GM23338 (cell line): ENCODE measurements at regions not wholly inside any gene's neighbourhood (a gene's known extent, or its start where the extent isn't known, plus 50 kb on each side); places are given as distances from the start of the nearest gene placed in this dataset.

ENCODE experiments used
- EZH2 ChIP-seq: fragments of 200-600 bp; sonication (generic); IDR thresholded peaks from one replicate; pipeline ENCODE4 v1.8.0; 2017; ENCODE audit warnings: antibody characterized with exemption, mild to moderate bottlenecking, low read depth; ENCODE audit not compliant: unreplicated experiment
- NANOG ChIP-seq: IDR thresholded peaks from 2 replicates; pipeline ENCODE4 v1.6.1; 2016; ENCODE audit warnings: antibody characterized with exemption, borderline replicate concordance
- POLR2AphosphoS5 ChIP-seq: IDR thresholded peaks from 2 replicates; pipeline ENCODE4 v1.6.1; 2016; ENCODE audit warnings: antibody characterized with exemption, low read depth
- TF ChIP-seq, protein P1 (sequence below), 2 experiments: fragments of 200-600 bp in 1 of 2; sonication (generic) in 1 of 2; conservative IDR thresholded peaks; 2 replicates each; pipeline versions ENCODE4 v1.5.1 to v1.6.1; 2016 to 2017; ENCODE audit warnings: antibody characterized with exemption in 2 of 2, low read depth in 2 of 2, mild to moderate bottlenecking in 2 of 2, moderate library complexity in 1 of 2

- TF ChIP-seq NANOG (no peak), POLR2AphosphoS5 (no peak), EZH2 (no peak)
- TF ChIP-seq, protein P1, sequence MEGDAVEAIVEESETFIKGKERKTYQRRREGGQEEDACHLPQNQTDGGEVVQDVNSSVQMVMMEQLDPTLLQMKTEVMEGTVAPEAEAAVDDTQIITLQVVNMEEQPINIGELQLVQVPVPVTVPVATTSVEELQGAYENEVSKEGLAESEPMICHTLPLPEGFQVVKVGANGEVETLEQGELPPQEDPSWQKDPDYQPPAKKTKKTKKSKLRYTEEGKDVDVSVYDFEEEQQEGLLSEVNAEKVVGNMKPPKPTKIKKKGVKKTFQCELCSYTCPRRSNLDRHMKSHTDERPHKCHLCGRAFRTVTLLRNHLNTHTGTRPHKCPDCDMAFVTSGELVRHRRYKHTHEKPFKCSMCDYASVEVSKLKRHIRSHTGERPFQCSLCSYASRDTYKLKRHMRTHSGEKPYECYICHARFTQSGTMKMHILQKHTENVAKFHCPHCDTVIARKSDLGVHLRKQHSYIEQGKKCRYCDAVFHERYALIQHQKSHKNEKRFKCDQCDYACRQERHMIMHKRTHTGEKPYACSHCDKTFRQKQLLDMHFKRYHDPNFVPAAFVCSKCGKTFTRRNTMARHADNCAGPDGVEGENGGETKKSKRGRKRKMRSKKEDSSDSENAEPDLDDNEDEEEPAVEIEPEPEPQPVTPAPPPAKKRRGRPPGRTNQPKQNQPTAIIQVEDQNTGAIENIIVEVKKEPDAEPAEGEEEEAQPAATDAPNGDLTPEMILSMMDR (conservative IDR thresholded peaks at IDR 0.05; ENCODE audit: low read depth in 2 of 2): no peak
Measured at GRCh38 chr2:220002699-220003098, 375.3 kb downstream of the SLC4A3 start.
